ENCODE measurements at regions not wholly inside any gene's neighbourhood (a gene's known extent, or its start where the extent isn't known, plus 50 kb on each side); places are given as distances from the start of the nearest gene placed in this dataset.

- H4K20me1 ChIP-seq (ENCODE audit: control insufficient read depth, extremely low read depth, insufficient read depth, low read length): no peaks in the 10 kb centered on the region
- H3K27ac ChIP-seq (ENCODE audit: insufficient read depth, low read length): no peak overlapping the region
- H2AFZ ChIP-seq (ENCODE audit: low read length): no peak overlapping the region
These were observed 176.3 kb downstream of the NOL4 start for GRCh38 chr18:34048423-34048822.

GRCh38 chr18:34042423-34043146, 182.1 kb downstream of the NOL4 start:
- Histone ChIP-seq H3K4me2 (ENCODE audit: extremely low read depth, insufficient read depth, low read length) (no peak overlapping the region), H2AFZ (ENCODE audit: low read length) (no peak overlapping the region), H3K36me3 (ENCODE audit: control insufficient read depth, insufficient read depth, low read length) (no peaks in the 10 kb centered on the region), H3K4me3 (replicated peaks in 1 of 4; ENCODE audit: control extremely low read depth in 1 of 4, insufficient read depth in 1 of 4, low read depth in 3 of 4, low read length in 4 of 4) (no peak overlapping the region), H3K79me2 (ENCODE audit: control insufficient read depth, insufficient read depth, low read length) (no peaks in the 10 kb centered on the region), H3K9ac (ENCODE audit: insufficient read depth, low read length) (no peak overlapping the region), H3K4me1 (ENCODE audit: control insufficient read depth, extremely low read depth, insufficient read depth, low read length) (no peaks in the 10 kb centered on the region), H3K27me3 (ENCODE audit: control insufficient read depth, insufficient read depth, low read length) (no peaks in the 10 kb centered on the region), H3K27ac (ENCODE audit: insufficient read depth, low read length) (no peak overlapping the region), H4K20me1 (ENCODE audit: control insufficient read depth, extremely low read depth, insufficient read depth, low read length) (no peaks in the 10 kb centered on the region), H3K9me3 (ENCODE audit: control insufficient read depth, insufficient read depth, low read depth, low read length) (no peaks in the 10 kb centered on the region)
- DNase-seq (ENCODE audit: low read depth in 2 of 2): no peak
- TF ChIP-seq EZH2 (IDR thresholded peaks at IDR 0.05; ENCODE audit: low read length, missing control alignments) (no peak), CTCF (conservative IDR thresholded peaks at IDR 0.05 in 1 of 2, IDR thresholded peaks at IDR 0.05 in 1 of 2; ENCODE audit: low read depth in 1 of 2, low read length in 2 of 2) (no peak)

More at GRCh38 chr18:34048423-34048822, 176.3 kb downstream of the NOL4 start:
- Histone ChIP-seq H3K9me3 (ENCODE audit: control insufficient read depth, insufficient read depth, low read depth, low read length) (no peaks in the 10 kb centered on the region), H3K36me3 (ENCODE audit: control insufficient read depth, insufficient read depth, low read length) (no peaks in the 10 kb centered on the region), H3K4me3 (replicated peaks in 1 of 4; ENCODE audit: control extremely low read depth in 1 of 4, insufficient read depth in 1 of 4, low read depth in 3 of 4, low read length in 4 of 4) (no peak overlapping the region), H3K4me1 (ENCODE audit: control insufficient read depth, extremely low read depth, insufficient read depth, low read length) (no peaks in the 10 kb centered on the region), H3K27me3 (ENCODE audit: control insufficient read depth, insufficient read depth, low read length) (no peaks in the 10 kb centered on the region), H3K9ac (ENCODE audit: insufficient read depth, low read length) (no peak overlapping the region), H3K4me2 (ENCODE audit: extremely low read depth, insufficient read depth, low read length) (no peak overlapping the region), H3K79me2 (ENCODE audit: control insufficient read depth, insufficient read depth, low read length) (no peaks in the 10 kb centered on the region)
- no peak for TF ChIP-seq CTCF (conservative IDR thresholded peaks at IDR 0.05 in 1 of 2, IDR thresholded peaks at IDR 0.05 in 1 of 2; ENCODE audit: low read depth in 1 of 2, low read length in 2 of 2)
- no peak for TF ChIP-seq EZH2 (IDR thresholded peaks at IDR 0.05; ENCODE audit: low read length, missing control alignments)
- DNase-seq (ENCODE audit: low read depth in 2 of 2): peak in 1 of 2 donors; percentile 1

- no peak for DNase-seq (ENCODE audit: low read depth in 2 of 2)
- Histone ChIP-seq H3K4me3 (replicated peaks in 1 of 4; ENCODE audit: control extremely low read depth in 1 of 4, insufficient read depth in 1 of 4, low read depth in 3 of 4, low read length in 4 of 4) (peak overlapping the region in 1 of 4 experiments; percentile 32), H2AFZ (ENCODE audit: low read length) (no peak overlapping the region), H3K36me3 (ENCODE audit: control insufficient read depth, insufficient read depth, low read length) (no peaks in the 10 kb centered on the region), H4K20me1 (ENCODE audit: control insufficient read depth, extremely low read depth, insufficient read depth, low read length) (no peaks in the 10 kb centered on the region), H3K27ac (ENCODE audit: insufficient read depth, low read length) (no peak overlapping the region), H3K4me1 (ENCODE audit: control insufficient read depth, extremely low read depth, insufficient read depth, low read length) (no peaks in the 10 kb centered on the region), H3K9ac (ENCODE audit: insufficient read depth, low read length) (no peak overlapping the region), H3K9me3 (ENCODE audit: control insufficient read depth, insufficient read depth, low read depth, low read length) (no peaks in the 10 kb centered on the region), H3K27me3 (ENCODE audit: control insufficient read depth, insufficient read depth, low read length) (no peaks in the 10 kb centered on the region), H3K79me2 (ENCODE audit: control insufficient read depth, insufficient read depth, low read length) (no peaks in the 10 kb centered on the region), H3K4me2 (ENCODE audit: extremely low read depth, insufficient read depth, low read length) (no peak overlapping the region)
- TF ChIP-seq EZH2 (IDR thresholded peaks at IDR 0.05; ENCODE audit: low read length, missing control alignments) (no peak), CTCF (conservative IDR thresholded peaks at IDR 0.05 in 1 of 2, IDR thresholded peaks at IDR 0.05 in 1 of 2; ENCODE audit: low read depth in 1 of 2, low read length in 2 of 2) (no peak)
These were observed 185.1 kb downstream of the NOL4 start for GRCh38 chr18:34039611-34040010.
